ENCODE measurements at regions not wholly inside any gene's neighbourhood (a gene's known extent, or its start where the extent isn't known, plus 50 kb on each side); places are given as distances from the start of the nearest gene placed in this dataset.

- TF ChIP-seq, protein P1, sequence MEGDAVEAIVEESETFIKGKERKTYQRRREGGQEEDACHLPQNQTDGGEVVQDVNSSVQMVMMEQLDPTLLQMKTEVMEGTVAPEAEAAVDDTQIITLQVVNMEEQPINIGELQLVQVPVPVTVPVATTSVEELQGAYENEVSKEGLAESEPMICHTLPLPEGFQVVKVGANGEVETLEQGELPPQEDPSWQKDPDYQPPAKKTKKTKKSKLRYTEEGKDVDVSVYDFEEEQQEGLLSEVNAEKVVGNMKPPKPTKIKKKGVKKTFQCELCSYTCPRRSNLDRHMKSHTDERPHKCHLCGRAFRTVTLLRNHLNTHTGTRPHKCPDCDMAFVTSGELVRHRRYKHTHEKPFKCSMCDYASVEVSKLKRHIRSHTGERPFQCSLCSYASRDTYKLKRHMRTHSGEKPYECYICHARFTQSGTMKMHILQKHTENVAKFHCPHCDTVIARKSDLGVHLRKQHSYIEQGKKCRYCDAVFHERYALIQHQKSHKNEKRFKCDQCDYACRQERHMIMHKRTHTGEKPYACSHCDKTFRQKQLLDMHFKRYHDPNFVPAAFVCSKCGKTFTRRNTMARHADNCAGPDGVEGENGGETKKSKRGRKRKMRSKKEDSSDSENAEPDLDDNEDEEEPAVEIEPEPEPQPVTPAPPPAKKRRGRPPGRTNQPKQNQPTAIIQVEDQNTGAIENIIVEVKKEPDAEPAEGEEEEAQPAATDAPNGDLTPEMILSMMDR (IDR thresholded peaks at IDR 0.05) = no peak
- TF ChIP-seq POLR2A (IDR thresholded peaks at IDR 0.05) (no peak), POLR2AphosphoS5 (IDR thresholded peaks at IDR 0.05) (no peak)
Observed at GRCh38 chr2:147100406-147101035, 744.3 kb upstream of the ACVR2A start.
